ENCODE measurements at regions not wholly inside any gene's neighbourhood (a gene's known extent, or its start where the extent isn't known, plus 50 kb on each side); places are given as distances from the start of the nearest gene placed in this dataset.

- H3K4me2 ChIP-seq (ENCODE audit: low read depth, low read length, poor library complexity, severe bottlenecking), result no peak overlapping the region
- H3K4me1 ChIP-seq (ENCODE audit: insufficient read depth, low read length, poor library complexity, severe bottlenecking), result no peaks in the 10 kb centered on the region
- peaks cover 12% of the 10 kb centered on the region; the same call in 1 of the 2 replicates for H3K9me3 ChIP-seq (ENCODE audit: insufficient read depth, low read depth, low read length)
- no peak overlapping the region for H2AFZ ChIP-seq (ENCODE audit: low read length)
- H3K36me3 ChIP-seq (ENCODE audit: insufficient read depth, low read length), result no peaks in the 10 kb centered on the region
- TF ChIP-seq EZH2phosphoT487 (IDR thresholded peaks at IDR 0.05; ENCODE audit: borderline replicate concordance), result no peak
- TF ChIP-seq CTCF (conservative IDR thresholded peaks at IDR 0.05; ENCODE audit: low read length), result no peak
- no peaks in the 10 kb centered on the region for H3F3A ChIP-seq (ENCODE audit: low read depth)
- H3K9ac ChIP-seq (ENCODE audit: low read depth, low read length, poor library complexity, severe bottlenecking), result no peak overlapping the region
- H3K79me2 ChIP-seq (ENCODE audit: insufficient read depth, low read length), result no peaks in the 10 kb centered on the region
- H3K9me2 ChIP-seq (replicated peaks; ENCODE audit: low read depth, low read length), result no peaks in the 10 kb centered on the region
- no peaks in the 10 kb centered on the region for H4K20me1 ChIP-seq (ENCODE audit: insufficient read depth, low read length, poor library complexity, severe bottlenecking)
- H3K4me3 ChIP-seq (ENCODE audit: low read length, poor library complexity, severe bottlenecking), result no peak overlapping the region
- H3K27me3 ChIP-seq (ENCODE audit: insufficient read depth, low read length, poor library complexity, severe bottlenecking), result no peaks in the 10 kb centered on the region
These were observed 683.4 kb downstream of the TBC1D22A start for GRCh38 chr22:47445716-47446290.

- H3K4me3 ChIP-seq (ENCODE audit: low read length, poor library complexity, severe bottlenecking), result no peak overlapping the region
- peaks cover 12% of the 10 kb centered on the region; the same call in 1 of the 2 replicates for H3K9me3 ChIP-seq (ENCODE audit: insufficient read depth, low read depth, low read length)
- no peaks in the 10 kb centered on the region for H3K36me3 ChIP-seq (ENCODE audit: insufficient read depth, low read length)
- H3K79me2 ChIP-seq (ENCODE audit: insufficient read depth, low read length), result no peaks in the 10 kb centered on the region
- no peaks in the 10 kb centered on the region for H3K4me1 ChIP-seq (ENCODE audit: insufficient read depth, low read length, poor library complexity, severe bottlenecking)
- H3K27me3 ChIP-seq (ENCODE audit: insufficient read depth, low read length, poor library complexity, severe bottlenecking), result no peaks in the 10 kb centered on the region
- H3K9ac ChIP-seq (ENCODE audit: low read depth, low read length, poor library complexity, severe bottlenecking), result no peak overlapping the region
- TF ChIP-seq CTCF (conservative IDR thresholded peaks at IDR 0.05; ENCODE audit: low read length) (no peak), EZH2phosphoT487 (IDR thresholded peaks at IDR 0.05; ENCODE audit: borderline replicate concordance) (no peak)
- H4K20me1 ChIP-seq (ENCODE audit: insufficient read depth, low read length, poor library complexity, severe bottlenecking), result no peaks in the 10 kb centered on the region
- H3F3A ChIP-seq (ENCODE audit: low read depth), result no peaks in the 10 kb centered on the region
- no peaks in the 10 kb centered on the region for H3K9me2 ChIP-seq (replicated peaks; ENCODE audit: low read depth, low read length)
- no peak overlapping the region for H2AFZ ChIP-seq (ENCODE audit: low read length)
- no peak overlapping the region for H3K4me2 ChIP-seq (ENCODE audit: low read depth, low read length, poor library complexity, severe bottlenecking)
These were observed 682.8 kb downstream of the TBC1D22A start for GRCh38 chr22:47445212-47445611.

GRCh38 chr22:47444746-47445065 lies 682.3 kb downstream of the TBC1D22A start:
- H3K4me2 ChIP-seq (ENCODE audit: low read depth, low read length, poor library complexity, severe bottlenecking), result no peak overlapping the region
- peaks cover 9% of the 10 kb centered on the region; the same call in 1 of the 2 replicates for H3K9me3 ChIP-seq (ENCODE audit: insufficient read depth, low read depth, low read length)
- H3K4me1 ChIP-seq (ENCODE audit: insufficient read depth, low read length, poor library complexity, severe bottlenecking), result no peaks in the 10 kb centered on the region

More at GRCh38 chr22:47444746-47445065, 682.3 kb downstream of the TBC1D22A start:
- Histone ChIP-seq H3K9ac (ENCODE audit: low read depth, low read length, poor library complexity, severe bottlenecking) (no peak overlapping the region), H2AFZ (ENCODE audit: low read length) (no peak overlapping the region), H3K79me2 (ENCODE audit: insufficient read depth, low read length) (no peaks in the 10 kb centered on the region), H4K20me1 (ENCODE audit: insufficient read depth, low read length, poor library complexity, severe bottlenecking) (no peaks in the 10 kb centered on the region), H3K27me3 (ENCODE audit: insufficient read depth, low read length, poor library complexity, severe bottlenecking) (no peaks in the 10 kb centered on the region), H3K36me3 (ENCODE audit: insufficient read depth, low read length) (no peaks in the 10 kb centered on the region), H3K9me2 (replicated peaks; ENCODE audit: low read depth, low read length) (no peaks in the 10 kb centered on the region), H3F3A (ENCODE audit: low read depth) (no peaks in the 10 kb centered on the region), H3K4me3 (ENCODE audit: low read length, poor library complexity, severe bottlenecking) (no peak overlapping the region)
- TF ChIP-seq EZH2phosphoT487 (IDR thresholded peaks at IDR 0.05; ENCODE audit: borderline replicate concordance), result no peak
- no peak for TF ChIP-seq CTCF (conservative IDR thresholded peaks at IDR 0.05; ENCODE audit: low read length)
